Urothelium cell line (cell line): ENCODE measurements at regions not wholly inside any gene's neighbourhood (a gene's known extent, or its start where the extent isn't known, plus 50 kb on each side); places are given as distances from the start of the nearest gene placed in this dataset.
"Not testable (repeated sequence)": the region's sequence is repeated elsewhere in the genome, so short reads cannot be mapped to it uniquely, and the experiment has no call there.

ENCODE experiments used
- DNase-seq: peaks from one replicate; pipeline ENCODE4 v3.0.0; 2011; ENCODE audit warnings: low spot score, mixed read lengths
- FAIRE-seq: peaks from 2 replicates; lab custom pipeline; 2011; peaks lifted over from hg19 to GRCh38; lab: Jason Lieb, UNC

GRCh38 chr7:112592565-112593263 lies 111.9 kb downstream of the LSMEM1 start:
- DNase-seq, FAIRE-seq: not testable (repeated sequence)

GRCh38 chr7:112594397-112594796 lies 113.6 kb downstream of the LSMEM1 start:
- no peak for FAIRE-seq

GRCh38 chr7:112596260-112596659 lies 115.5 kb downstream of the LSMEM1 start:
- DNase-seq, result no peak

More at GRCh38 chr7:112594397-112594796, 113.6 kb downstream of the LSMEM1 start:
- DNase-seq, result no peak

GRCh38 chr7:112596981-112597380 lies 116.2 kb downstream of the LSMEM1 start:
- no peak for FAIRE-seq
- no peak for DNase-seq

More at GRCh38 chr7:112596260-112596659, 115.5 kb downstream of the LSMEM1 start:
- no peak for FAIRE-seq

- FAIRE-seq (no peak), DNase-seq (no peak)
Measured at GRCh38 chr7:112603673-112604072, 122.9 kb downstream of the LSMEM1 start.

- no peak for DNase-seq
- FAIRE-seq, result no peak
Measured at GRCh38 chr7:112610636-112611035, 129.8 kb downstream of the LSMEM1 start.

GRCh38 chr7:112615701-112616100 lies 134.9 kb downstream of the LSMEM1 start:
- FAIRE-seq (no peak), DNase-seq (no peak)

- FAIRE-seq, result no peak
Measured at GRCh38 chr7:112616295-112616694, 135.5 kb downstream of the LSMEM1 start.

GRCh38 chr7:112619343-112619742 lies 138.6 kb downstream of the LSMEM1 start:
- FAIRE-seq (no peak), DNase-seq (no peak)

More at GRCh38 chr7:112616295-112616694, 135.5 kb downstream of the LSMEM1 start:
- DNase-seq, result no peak

GRCh38 chr7:112622159-112622715 lies 141.4 kb downstream of the LSMEM1 start:
- FAIRE-seq (no peak), DNase-seq (no peak)

- no peak for FAIRE-seq
- DNase-seq, result no peak
Measured at GRCh38 chr7:112624416-112624815, 143.6 kb downstream of the LSMEM1 start.

- FAIRE-seq, result no peak
Measured at GRCh38 chr7:112630565-112630964, 149.8 kb downstream of the LSMEM1 start.

GRCh38 chr7:112634107-112634506 lies 153.3 kb downstream of the LSMEM1 start:
- FAIRE-seq, result no peak
- no peak for DNase-seq

More at GRCh38 chr7:112630565-112630964, 149.8 kb downstream of the LSMEM1 start:
- DNase-seq, result no peak

- DNase-seq (no peak), FAIRE-seq (no peak)
Measured at GRCh38 chr7:112635742-112636141, 154.5 kb downstream of the TMEM168 start.

- DNase-seq (no peak), FAIRE-seq (no peak)
Measured at GRCh38 chr7:112638675-112639400, 151.4 kb downstream of the TMEM168 start.

- FAIRE-seq (no peak), DNase-seq (no peak)
Measured at GRCh38 chr7:112640685-112641084, 149.5 kb downstream of the TMEM168 start.

- FAIRE-seq (no peak), DNase-seq (no peak)
Measured at GRCh38 chr7:112646783-112647182, 143.4 kb downstream of the TMEM168 start.

- FAIRE-seq (no peak), DNase-seq (no peak)
Measured at GRCh38 chr7:112648781-112649180, 141.4 kb downstream of the TMEM168 start.

- FAIRE-seq (no peak), DNase-seq (no peak)
Measured at GRCh38 chr7:112649560-112649959, 140.6 kb downstream of the TMEM168 start.

GRCh38 chr7:112654322-112655216 lies 135.6 kb downstream of the TMEM168 start:
- DNase-seq (peak; percentile 12), FAIRE-seq (no peak)

- no peak for FAIRE-seq
- no peak for DNase-seq
Measured at GRCh38 chr7:112665709-112666108, 124.5 kb downstream of the TMEM168 start.
